Skeletal muscle satellite cell (primary cell): ENCODE measurements at regions not wholly inside any gene's neighbourhood (a gene's known extent, or its start where the extent isn't known, plus 50 kb on each side); places are given as distances from the start of the nearest gene placed in this dataset.
"Not testable (repeated sequence)": the region's sequence is repeated elsewhere in the genome, so short reads cannot be mapped to it uniquely, and the experiment has no call there.

ENCODE experiments used
- H3K27me3 ChIP-seq: 2 replicates; pipeline ENCODE4 v1.7.0; 2013; ENCODE audit warnings: low read length; ENCODE audit not compliant: control insufficient read depth, insufficient read depth
- H3K36me3 ChIP-seq: 2 replicates; pipeline ENCODE4 v1.7.0; 2013; ENCODE audit warnings: mild to moderate bottlenecking, control low read depth, low read length; ENCODE audit not compliant: insufficient read depth
- H3K4me1 ChIP-seq: 2 replicates; pipeline ENCODE4 v1.7.0; 2013; ENCODE audit warnings: low read length; ENCODE audit not compliant: control insufficient read depth, insufficient read depth
- H3K4me2 ChIP-seq: 2 replicates; pipeline ENCODE4 v1.7.0; 2013; ENCODE audit warnings: mild to moderate bottlenecking, low read length
- H3K4me3 ChIP-seq: 2 replicates; pipeline ENCODE4 v1.7.0; 2013; ENCODE audit warnings: low read length
- H3K9ac ChIP-seq: 2 replicates; pipeline ENCODE4 v1.7.0; 2013; ENCODE audit warnings: mild to moderate bottlenecking, low read depth, low read length, moderate library complexity
- H3K9me3 ChIP-seq: replicated peaks from 2 replicates; pipeline ENCODE4 v1.7.0; 2013; ENCODE audit warnings: mild to moderate bottlenecking, control low read depth, low read length

DNA sequence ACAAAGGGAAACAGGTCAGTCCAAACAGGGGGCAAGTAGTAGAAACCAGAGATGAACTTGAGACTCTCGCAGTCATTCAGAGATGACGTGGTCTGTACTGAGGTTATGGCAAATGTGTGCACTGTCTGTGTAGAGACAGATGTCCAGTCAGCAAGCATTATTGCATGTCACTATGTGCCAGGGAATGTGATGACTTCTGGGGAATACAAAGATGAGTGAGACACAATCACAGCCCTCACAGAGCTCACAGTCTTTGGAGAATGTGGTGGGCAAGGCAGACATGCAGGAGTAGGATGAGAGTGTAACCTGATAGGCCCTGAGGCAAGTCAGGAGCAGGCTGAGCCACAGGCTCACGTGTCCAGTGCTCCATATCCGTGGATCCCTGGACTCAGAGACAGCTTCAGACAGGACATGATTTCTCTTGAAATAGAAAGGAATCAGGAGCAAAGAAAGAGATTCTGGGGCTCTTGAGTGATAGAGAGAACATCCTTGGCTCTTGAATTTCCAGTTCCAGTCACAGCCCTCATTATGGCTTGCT is 550.7 kb downstream of the ETS1 start:
- H3K4me2 ChIP-seq, result no peak overlapping the region
- H3K4me1 ChIP-seq, result peaks cover 41% of the 10 kb centered on the region
- no peaks in the 10 kb centered on the region for H3K9me3 ChIP-seq
- no peak overlapping the region for H3K4me3 ChIP-seq
- H3K36me3 ChIP-seq, result no peaks in the 10 kb centered on the region
- H3K27me3 ChIP-seq, result no peaks in the 10 kb centered on the region
- no peak overlapping the region for H3K9ac ChIP-seq

DNA sequence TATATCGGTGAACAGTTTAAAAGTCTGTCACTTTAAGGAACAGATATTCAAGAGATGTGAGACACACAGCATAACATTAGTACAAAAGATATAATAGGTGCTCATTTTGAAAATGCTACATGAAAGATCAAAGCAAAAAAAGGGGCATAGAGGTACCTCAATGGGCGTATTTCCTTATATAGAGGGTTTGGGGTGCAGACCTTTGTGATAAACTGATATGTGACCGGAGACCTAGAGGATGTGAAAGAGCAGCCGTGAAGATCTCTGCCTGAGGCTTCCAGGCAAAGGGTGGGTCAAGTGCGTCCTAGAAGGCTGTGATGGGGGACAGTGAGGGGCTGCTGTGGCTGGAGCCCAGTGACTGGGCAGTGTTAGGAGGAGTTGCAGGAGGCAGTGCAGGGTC is 551.4 kb downstream of the ETS1 start:
- Histone ChIP-seq H3K4me3 (no peak overlapping the region), H3K4me1 (peaks cover 43% of the 10 kb centered on the region), H3K9ac (no peak overlapping the region), H3K4me2 (no peak overlapping the region), H3K9me3 (no peaks in the 10 kb centered on the region), H3K36me3 (no peaks in the 10 kb centered on the region), H3K27me3 (no peaks in the 10 kb centered on the region)

DNA sequence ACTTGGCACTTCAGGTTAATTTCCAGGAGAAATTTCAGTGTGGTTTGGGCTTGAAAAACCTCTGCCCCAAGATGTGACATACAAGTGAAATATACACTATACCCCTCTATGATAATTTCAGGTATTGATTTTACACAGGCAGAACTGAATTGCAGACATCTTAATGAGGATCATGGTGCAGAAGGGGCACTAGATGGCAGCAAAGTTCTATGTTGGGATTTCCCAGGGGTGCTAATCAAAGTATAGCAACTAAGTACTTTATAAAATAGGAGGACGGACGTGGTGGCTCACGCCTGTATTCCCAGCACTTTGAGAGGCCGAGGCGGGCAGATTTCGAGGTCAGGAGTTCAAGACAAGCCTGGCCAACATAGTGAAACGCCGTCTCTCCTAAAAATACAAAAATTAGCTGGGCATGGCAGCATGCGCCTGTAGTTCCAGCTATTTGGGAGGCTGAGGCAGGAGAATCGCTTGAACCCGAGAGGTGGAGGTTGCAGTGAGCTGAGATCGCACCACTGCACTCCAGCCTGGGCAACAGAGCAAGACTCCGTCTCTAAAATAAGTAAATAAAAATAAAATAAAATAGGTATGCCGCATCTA is 555.7 kb downstream of the ETS1 start:
- not testable (repeated sequence) for H3K27me3 ChIP-seq, H3K36me3 ChIP-seq, H3K9ac ChIP-seq, H3K4me3 ChIP-seq, H3K4me2 ChIP-seq
- H3K4me1 ChIP-seq, result peaks cover 31% of the 10 kb centered on the region
- peaks cover 10% of the 10 kb centered on the region for H3K9me3 ChIP-seq

DNA sequence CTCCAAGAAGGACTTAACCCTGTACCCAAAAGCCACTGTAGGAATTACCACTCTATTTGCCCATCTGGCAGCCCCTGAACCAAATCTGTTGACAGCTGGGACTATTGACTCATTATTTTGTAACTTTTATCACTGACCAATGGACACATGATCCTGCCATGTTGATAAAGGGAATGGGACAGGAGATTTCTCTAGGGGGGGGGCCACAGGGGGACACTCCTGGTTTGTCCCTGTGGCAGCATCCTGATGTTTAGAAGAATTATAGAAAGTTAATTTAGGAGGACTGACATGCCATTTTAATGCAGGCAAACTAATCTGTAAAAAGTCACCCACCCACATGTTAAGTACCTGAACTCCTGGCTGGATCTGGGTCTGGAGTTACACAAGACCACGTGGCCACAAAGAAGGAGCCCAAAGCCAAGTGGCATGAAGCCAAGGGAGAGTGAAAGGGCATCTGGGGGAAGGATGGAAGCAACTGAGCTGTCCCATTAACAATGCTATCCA is 558.1 kb downstream of the ETS1 start:
- H3K4me1 ChIP-seq, result peaks cover 41% of the 10 kb centered on the region
- H3K27me3 ChIP-seq, result no peaks in the 10 kb centered on the region
- H3K36me3 ChIP-seq, result no peaks in the 10 kb centered on the region
- no peak overlapping the region for H3K9ac ChIP-seq
- H3K9me3 ChIP-seq, result peaks cover 10% of the 10 kb centered on the region
- no peak overlapping the region for H3K4me2 ChIP-seq
- no peak overlapping the region for H3K4me3 ChIP-seq

DNA sequence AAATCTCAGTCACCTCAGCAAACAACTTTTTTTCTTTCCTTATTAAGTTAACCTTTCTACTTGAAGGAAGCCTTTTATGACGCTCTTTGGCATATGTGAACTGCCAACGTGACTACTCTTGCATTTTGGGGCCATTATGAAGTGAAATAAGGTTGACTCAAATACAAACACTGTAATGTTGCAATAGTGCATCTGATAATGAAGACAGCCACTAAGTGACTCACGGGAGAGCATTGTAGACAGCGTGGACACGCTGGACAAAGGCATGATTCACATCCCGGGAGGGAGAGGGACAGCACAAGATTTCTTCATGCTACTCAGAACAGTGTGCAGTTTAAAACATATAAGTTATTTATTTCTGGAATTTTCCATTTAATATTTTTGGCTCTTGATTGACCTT is 560.8 kb downstream of the ETS1 start:
- Histone ChIP-seq H3K27me3 (no peaks in the 10 kb centered on the region), H3K9ac (peak overlapping the region; percentile 53), H3K4me3 (no peak overlapping the region), H3K36me3 (no peaks in the 10 kb centered on the region), H3K9me3 (peaks cover 10% of the 10 kb centered on the region), H3K4me1 (peaks cover 45% of the 10 kb centered on the region), H3K4me2 (peak overlapping the region; percentile 23)

DNA sequence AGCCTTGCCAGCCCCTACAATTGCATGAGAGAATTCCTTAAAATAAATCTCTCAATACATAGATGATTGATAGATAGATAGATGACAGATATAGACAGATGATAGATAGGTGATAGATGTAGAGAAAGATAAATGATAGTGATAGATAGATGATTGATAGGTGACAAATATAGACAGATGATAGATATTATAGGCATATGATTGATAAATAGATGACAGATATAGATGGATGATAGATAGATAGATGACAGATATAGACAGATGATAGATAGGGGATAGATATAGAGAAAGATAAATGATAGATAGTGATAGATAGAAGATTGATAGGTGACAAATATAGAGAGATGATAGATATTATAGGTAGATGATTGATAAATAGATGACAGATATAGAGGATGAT is 564.6 kb downstream of the ETS1 start:
- peaks cover 29% of the 10 kb centered on the region for H3K4me1 ChIP-seq
- no peaks in the 10 kb centered on the region for H3K27me3 ChIP-seq
- H3K9me3 ChIP-seq, result peaks cover 3% of the 10 kb centered on the region
- H3K4me3 ChIP-seq, result no peak overlapping the region
- H3K4me2 ChIP-seq, result no peak overlapping the region
- H3K9ac ChIP-seq, result no peak overlapping the region
- H3K36me3 ChIP-seq, result no peaks in the 10 kb centered on the region

DNA sequence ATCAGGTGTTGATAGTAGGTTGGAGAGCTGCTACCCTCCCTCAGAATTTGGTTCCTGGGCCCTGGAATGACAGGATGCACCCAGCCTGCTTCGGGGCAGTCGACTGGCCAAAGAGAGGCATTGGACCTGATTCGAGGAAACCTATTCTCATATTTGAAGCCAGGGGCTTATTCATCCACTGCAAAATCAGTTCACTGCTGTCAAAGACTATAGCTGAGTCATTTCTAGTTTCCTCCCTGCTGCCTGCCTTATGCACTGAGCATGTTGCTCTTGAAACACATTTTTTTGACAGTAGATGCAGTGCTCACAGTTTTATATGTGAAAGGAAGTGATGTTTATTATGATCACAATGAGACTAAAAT is 565.4 kb downstream of the ETS1 start:
- Histone ChIP-seq H3K4me3 (no peak overlapping the region), H3K9me3 (no peaks in the 10 kb centered on the region), H3K9ac (no peak overlapping the region)

DNA sequence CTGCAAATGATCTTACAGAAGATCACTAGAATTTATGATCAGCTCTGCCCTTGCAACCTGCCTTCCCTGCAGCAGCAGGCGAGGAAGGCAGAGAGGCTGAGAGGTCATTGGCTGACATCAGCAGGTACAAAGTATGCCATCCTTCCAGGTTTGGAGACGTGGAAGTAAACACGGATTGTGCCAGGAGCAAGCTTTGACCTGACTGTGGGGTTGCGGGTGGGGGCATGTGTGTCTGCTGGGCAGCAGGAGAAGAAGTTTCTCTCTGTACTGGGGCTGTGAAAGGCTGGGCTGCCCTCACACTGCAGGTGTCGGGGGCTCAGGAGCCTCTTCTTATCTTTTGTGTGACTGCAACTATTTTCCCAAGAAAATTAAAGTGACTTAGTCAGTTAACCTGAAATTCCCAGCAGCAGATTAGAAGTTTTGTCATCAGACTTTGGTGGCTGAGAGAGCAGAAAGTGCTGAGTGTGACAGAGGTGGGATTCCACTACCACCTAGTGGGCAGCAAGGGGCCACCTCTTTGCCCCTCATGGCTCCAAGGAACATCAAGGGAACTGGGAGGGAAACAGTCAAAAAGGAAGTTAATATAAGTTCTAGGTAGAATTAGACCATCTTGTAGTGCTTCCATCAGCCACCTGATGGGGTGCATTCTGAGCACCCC is 565.9 kb downstream of the ETS1 start:
- no peak overlapping the region for H3K9ac ChIP-seq

More for the DNA sequence above, 565.4 kb downstream of the ETS1 start:
- Histone ChIP-seq H3K4me2 (no peak overlapping the region), H3K36me3 (no peaks in the 10 kb centered on the region), H3K27me3 (no peaks in the 10 kb centered on the region), H3K4me1 (peaks cover 21% of the 10 kb centered on the region)

DNA sequence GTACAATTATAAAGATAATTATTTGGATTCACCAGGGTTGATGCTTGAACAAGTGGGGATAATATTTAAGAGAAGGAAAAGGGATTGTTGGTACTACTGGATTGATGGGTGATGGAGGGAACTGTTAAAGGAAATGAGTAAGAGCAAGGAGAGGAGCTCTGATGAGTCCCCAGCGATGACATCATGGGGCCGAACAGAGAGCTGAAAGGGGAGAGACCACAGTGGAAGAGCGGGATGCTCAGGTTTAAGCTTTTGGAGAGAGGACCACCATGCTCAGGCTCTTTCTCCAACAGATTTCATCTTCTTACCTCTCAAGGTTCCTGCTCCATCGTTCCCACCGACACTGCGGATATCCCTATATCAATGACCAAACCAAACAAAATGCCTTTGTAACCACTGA is 568.7 kb downstream of the ETS1 start:
- Histone ChIP-seq H3K9ac (no peak overlapping the region), H3K4me3 (no peak overlapping the region), H3K4me2 (no peak overlapping the region), H3K36me3 (no peaks in the 10 kb centered on the region), H3K4me1 (peaks cover 5% of the 10 kb centered on the region), H3K27me3 (no peaks in the 10 kb centered on the region), H3K9me3 (no peaks in the 10 kb centered on the region)

More for the DNA sequence above, 565.9 kb downstream of the ETS1 start:
- peaks cover 19% of the 10 kb centered on the region for H3K4me1 ChIP-seq
- no peak overlapping the region for H3K4me2 ChIP-seq
- no peak overlapping the region for H3K4me3 ChIP-seq
- no peaks in the 10 kb centered on the region for H3K27me3 ChIP-seq
- no peaks in the 10 kb centered on the region for H3K36me3 ChIP-seq
- H3K9me3 ChIP-seq, result no peaks in the 10 kb centered on the region

DNA sequence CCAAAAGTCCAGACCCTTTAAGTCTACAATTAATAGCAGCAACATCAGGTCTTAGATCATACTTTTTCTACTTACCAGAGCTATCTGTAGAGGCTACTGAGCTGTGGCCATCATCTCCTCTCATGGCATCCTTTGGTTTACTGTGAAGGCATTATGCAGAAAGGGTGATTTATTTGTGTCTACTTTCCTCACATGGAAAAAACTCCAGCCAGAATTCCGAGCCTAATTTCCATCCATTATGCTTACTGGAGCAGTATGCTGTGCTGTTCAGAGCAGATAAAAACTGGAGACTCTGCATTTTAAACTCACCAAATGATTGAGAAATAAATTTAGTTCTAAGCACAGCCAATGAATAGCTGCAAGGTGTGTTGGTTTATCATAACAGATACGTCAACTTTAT is 581.8 kb downstream of the ETS1 start:
- H3K27me3 ChIP-seq, result no peaks in the 10 kb centered on the region
- H3K9ac ChIP-seq, result no peak overlapping the region
- no peak overlapping the region for H3K4me2 ChIP-seq
- peaks cover 4% of the 10 kb centered on the region for H3K9me3 ChIP-seq
- H3K4me1 ChIP-seq, result no peaks in the 10 kb centered on the region
- H3K4me3 ChIP-seq, result no peak overlapping the region
- H3K36me3 ChIP-seq, result no peaks in the 10 kb centered on the region

DNA sequence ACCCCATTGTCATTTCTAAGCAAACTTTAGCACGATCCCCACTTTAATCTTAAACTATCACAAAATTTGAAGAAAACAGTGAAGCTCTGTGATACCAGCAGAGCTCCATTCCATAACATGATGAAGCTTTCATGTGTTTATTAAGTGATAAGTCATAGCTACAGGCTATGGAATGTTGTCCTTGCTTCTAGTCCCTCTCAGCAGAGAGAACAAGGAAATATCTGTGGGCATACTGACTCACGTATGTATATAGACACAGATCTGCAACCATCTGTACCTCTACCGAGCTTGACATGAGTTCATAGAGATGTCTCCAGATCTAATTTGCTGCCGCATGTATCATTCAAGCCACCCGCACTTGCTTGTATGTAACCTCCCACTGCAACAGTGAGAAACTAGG is 588.9 kb downstream of the ETS1 start:
- Histone ChIP-seq H3K4me1 (peaks cover 30% of the 10 kb centered on the region), H3K9ac (no peak overlapping the region), H3K9me3 (no peaks in the 10 kb centered on the region), H3K27me3 (no peaks in the 10 kb centered on the region), H3K4me3 (no peak overlapping the region), H3K4me2 (no peak overlapping the region), H3K36me3 (no peaks in the 10 kb centered on the region)

DNA sequence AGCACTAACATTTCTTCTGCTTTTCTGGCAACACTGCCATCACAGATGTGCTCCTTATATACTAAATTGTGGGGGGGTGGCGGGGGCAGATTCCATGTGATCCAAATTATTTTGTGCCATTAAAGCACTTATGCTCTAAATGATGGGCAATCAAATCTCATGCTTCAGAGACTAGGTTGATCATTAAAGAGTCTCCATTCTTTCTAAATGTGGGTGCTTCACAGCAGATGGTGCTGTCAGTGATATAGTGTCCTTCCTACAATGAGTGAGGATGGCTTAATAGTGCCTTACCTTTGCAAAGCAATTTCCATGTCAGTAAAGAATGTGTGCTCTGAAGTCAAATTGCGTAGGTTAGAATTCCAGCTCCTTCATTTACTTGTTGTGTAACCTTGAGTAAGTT is 589.8 kb downstream of the ETS1 start:
- Histone ChIP-seq H3K9ac (no peak overlapping the region), H3K27me3 (no peaks in the 10 kb centered on the region), H3K4me3 (no peak overlapping the region), H3K9me3 (no peaks in the 10 kb centered on the region), H3K4me1 (peaks cover 30% of the 10 kb centered on the region), H3K4me2 (no peak overlapping the region), H3K36me3 (no peaks in the 10 kb centered on the region)
